Erythroblast (primary cell): ENCODE measurements at regions not wholly inside any gene's neighbourhood (a gene's known extent, or its start where the extent isn't known, plus 50 kb on each side); places are given as distances from the start of the nearest gene placed in this dataset.

Source experiments
- GATA1 ChIP-seq: IDR thresholded peaks from 2 replicates; pipeline ENCODE4 v1.6.1; 2011; ENCODE audit warnings: low read depth, mild to moderate bottlenecking, control low read depth, low read length, moderate library complexity
- POLR2A ChIP-seq: IDR thresholded peaks from 2 replicates; pipeline ENCODE4 v1.6.1; 2011; ENCODE audit warnings: mild to moderate bottlenecking, low read length

- TF ChIP-seq POLR2A (no peak), GATA1 (no peak)
These were observed 74.1 kb upstream of the CPEB4 start for GRCh38 chr5:173814053-173814452.
